ENCODE measurements at regions not wholly inside any gene's neighbourhood (a gene's known extent, or its start where the extent isn't known, plus 50 kb on each side); places are given as distances from the start of the nearest gene placed in this dataset.

DNA sequence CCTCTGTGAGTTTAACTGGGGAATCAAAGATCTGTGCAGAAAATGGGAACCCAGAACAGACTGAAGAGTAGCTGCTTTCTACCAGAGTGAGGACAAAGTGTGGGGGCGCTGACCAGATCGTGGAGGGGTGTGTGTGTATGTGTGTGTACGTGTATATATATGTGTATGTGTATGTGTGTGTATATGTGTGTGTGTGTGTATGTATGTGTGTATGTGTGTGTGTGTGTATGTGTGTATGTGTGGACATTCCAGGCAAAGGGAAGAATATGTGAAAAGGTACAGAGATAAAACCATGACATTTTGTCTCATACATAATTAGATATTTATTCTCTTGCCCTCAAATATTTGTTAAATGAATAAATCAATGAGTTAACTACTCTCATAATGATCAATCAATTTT is 54.9 kb upstream of the DPPA4 start:
- Histone ChIP-seq H3K4me3 (ENCODE audit: low read length) (no peak overlapping the region), H3K27ac (ENCODE audit: low read length) (no peak overlapping the region), H3K4me1 (ENCODE audit: insufficient read depth, low read length) (peaks cover 10% of the 10 kb centered on the region; the same call in 1 of the 2 replicates), H3K9ac (ENCODE audit: low read depth, low read length) (no peak overlapping the region), H3K36me3 (ENCODE audit: insufficient read depth, low read depth, low read length) (no peaks in the 10 kb centered on the region), H3K27me3 (ENCODE audit: insufficient read depth, low read length) (no peaks in the 10 kb centered on the region), H3K9me3 (ENCODE audit: insufficient read depth, low read depth, low read length) (no peaks in the 10 kb centered on the region)

DNA sequence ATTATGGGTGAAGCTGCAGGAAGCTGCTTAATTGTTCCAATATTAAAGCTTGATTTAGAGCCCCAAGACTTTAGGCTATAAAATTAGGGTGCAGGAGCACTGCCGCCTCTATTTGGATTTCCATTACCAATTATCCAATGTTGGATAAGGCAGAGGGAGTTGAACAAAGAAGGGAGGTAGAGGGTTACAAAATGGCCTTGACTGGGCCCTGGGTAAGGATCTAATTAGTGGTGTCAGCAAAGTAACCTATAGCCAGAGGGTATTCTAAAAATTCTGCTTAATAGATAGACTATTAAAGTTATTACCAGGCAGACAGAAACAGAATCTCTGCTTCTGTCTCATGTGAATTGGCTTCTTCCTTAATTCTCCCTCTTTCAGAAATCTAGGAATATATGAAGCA is 50.3 kb upstream of the DPPA4 start:
- Histone ChIP-seq H3K9me3 (ENCODE audit: insufficient read depth, low read depth, low read length) (no peaks in the 10 kb centered on the region), H3K9ac (ENCODE audit: low read depth, low read length) (no peak overlapping the region), H3K4me3 (ENCODE audit: low read length) (no peak overlapping the region), H3K4me1 (ENCODE audit: insufficient read depth, low read length) (peaks cover 7% of the 10 kb centered on the region; the same call in 1 of the 2 replicates), H3K27ac (ENCODE audit: low read length) (no peak overlapping the region), H3K36me3 (ENCODE audit: insufficient read depth, low read depth, low read length) (no peaks in the 10 kb centered on the region), H3K27me3 (ENCODE audit: insufficient read depth, low read length) (no peaks in the 10 kb centered on the region)

DNA sequence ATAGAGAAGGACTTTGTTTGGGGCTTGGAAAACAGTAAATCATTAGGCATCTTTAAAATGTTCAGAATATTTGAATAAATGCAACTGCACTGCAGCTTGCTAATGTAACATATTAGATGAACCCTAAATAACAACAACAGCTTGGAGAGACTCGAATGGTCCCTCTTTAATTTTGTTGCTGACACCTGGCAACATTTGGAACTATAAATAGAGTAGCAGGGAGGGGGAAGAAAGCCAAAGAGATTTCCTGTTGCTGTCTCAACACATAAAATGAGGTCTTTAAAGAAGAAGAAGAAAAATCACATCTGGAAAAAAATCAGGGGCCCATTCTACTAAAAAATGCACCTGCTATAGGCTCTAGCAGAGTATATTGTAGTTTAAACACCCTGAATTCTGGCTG is 49.9 kb upstream of the DPPA4 start:
- peaks cover 6% of the 10 kb centered on the region; the same call in 1 of the 2 replicates for H3K4me1 ChIP-seq (ENCODE audit: insufficient read depth, low read length)
- no peak overlapping the region for H3K27ac ChIP-seq (ENCODE audit: low read length)
- H3K27me3 ChIP-seq (ENCODE audit: insufficient read depth, low read length) = no peaks in the 10 kb centered on the region
- no peak overlapping the region for H3K4me3 ChIP-seq (ENCODE audit: low read length)
- no peaks in the 10 kb centered on the region for H3K36me3 ChIP-seq (ENCODE audit: insufficient read depth, low read depth, low read length)
- no peak overlapping the region for H3K9ac ChIP-seq (ENCODE audit: low read depth, low read length)
- no peaks in the 10 kb centered on the region for H3K9me3 ChIP-seq (ENCODE audit: insufficient read depth, low read depth, low read length)
